ENCODE measurements at regions not wholly inside any gene's neighbourhood (a gene's known extent, or its start where the extent isn't known, plus 50 kb on each side); places are given as distances from the start of the nearest gene placed in this dataset.

GRCh38 chr2:223545830-223546229 is 56.3 kb downstream of the SCG2 start:
- Histone ChIP-seq H4K20me1 (ENCODE audit: control insufficient read depth, insufficient read depth, insufficient read length) (no peaks in the 10 kb centered on the region), H3K9ac (ENCODE audit: extremely low read depth, insufficient read length, low read length) (no peak overlapping the region), H3K27ac (ENCODE audit: insufficient read length, low read depth, low read length) (no peak overlapping the region), H2BK15ac (ENCODE audit: low read depth, low read length) (no peak overlapping the region), H3K27me3 (ENCODE audit: insufficient read depth, low read length) (no peaks in the 10 kb centered on the region), H4K91ac (ENCODE audit: insufficient read length, low read depth, low read length) (no peak overlapping the region), H3K4ac (ENCODE audit: low read depth, low read length) (no peak overlapping the region), H2AK5ac (ENCODE audit: insufficient read length, low read length) (no peak overlapping the region), H3K23ac (ENCODE audit: insufficient read length, low read depth, low read length) (no peak overlapping the region), H2BK5ac (ENCODE audit: insufficient read length, low read length) (no peak overlapping the region), H3K4me2 (ENCODE audit: insufficient read depth, insufficient read length, low read length) (no peak overlapping the region), H2BK120ac (ENCODE audit: low read depth, low read length, poor library complexity, severe bottlenecking) (no peak overlapping the region), H3K14ac (ENCODE audit: insufficient read depth, low read length) (no peak overlapping the region), H3K4me1 (ENCODE audit: insufficient read depth, low read length) (no peaks in the 10 kb centered on the region), H3K79me1 (ENCODE audit: insufficient read depth, low read depth, low read length, poor library complexity, severe bottlenecking) (no peaks in the 10 kb centered on the region), H3K23me2 (ENCODE audit: insufficient read length, low read depth, low read length, poor library complexity, severe bottlenecking) (no peaks in the 10 kb centered on the region), H3K79me2 (ENCODE audit: insufficient read depth, low read length) (no peaks in the 10 kb centered on the region), H3K9me3 (ENCODE audit: control insufficient read depth, low read depth, low read length) (no peaks in the 10 kb centered on the region), H4K5ac (ENCODE audit: insufficient read length, low read depth, low read length) (no peak overlapping the region), H2BK12ac (ENCODE audit: insufficient read length, low read depth, low read length) (no peak overlapping the region), H2AFZ (ENCODE audit: low read length) (no peak overlapping the region), H3T11ph (ENCODE audit: low read length) (no peak overlapping the region), H4K8ac (replicated peaks; ENCODE audit: insufficient read length, low read depth, low read length) (no peak overlapping the region), H3K18ac (ENCODE audit: insufficient read length, low read depth, low read length) (no peak overlapping the region), H2BK20ac (ENCODE audit: low read depth, low read length, poor library complexity, severe bottlenecking) (no peak overlapping the region), H3K56ac (ENCODE audit: insufficient read length, low read depth, low read length) (no peak overlapping the region)
- H3K4me3 Mint-ChIP-seq = no peak overlapping the region
- WGBS (ENCODE audit: extremely low coverage, insufficient read length, low lambda C conversion rate) = no CpG with 5 or more reads among the region's 2 CpGs
- H3K27me3 Mint-ChIP-seq (ENCODE audit: low read depth) = peaks cover 2% of the 10 kb centered on the region; the same call in 1 of the 2 replicates
- DNase-seq = no peak
- TF ChIP-seq CTCF (conservative IDR thresholded peaks at IDR 0.05) = no peak
- H3K4me1 Mint-ChIP-seq = no peaks in the 10 kb centered on the region
- H3K27ac Mint-ChIP-seq = no peak overlapping the region
- no peaks in the 10 kb centered on the region for H3K9me3 Mint-ChIP-seq
- H3K36me3 Mint-ChIP-seq (ENCODE audit: insufficient read depth in 1 of 3, low read depth in 3 of 3) = no peaks in the 10 kb centered on the region

All from H9 (cell line).